GM19328 (cell line): ENCODE measurements at regions not wholly inside any gene's neighbourhood (a gene's known extent, or its start where the extent isn't known, plus 50 kb on each side); places are given as distances from the start of the nearest gene placed in this dataset.
"Not testable (repeated sequence)": the region's sequence is repeated elsewhere in the genome, so short reads cannot be mapped to it uniquely, and the experiment has no call there.

ENCODE experiments used
- ATAC-seq: cut with Tn5 transposase; IDR thresholded peaks from one replicate; pipeline ENCODE4 v1.9.1; 2021; ENCODE audit warnings: mild to moderate bottlenecking, moderate library complexity; ENCODE audit not compliant: unreplicated experiment

DNA sequence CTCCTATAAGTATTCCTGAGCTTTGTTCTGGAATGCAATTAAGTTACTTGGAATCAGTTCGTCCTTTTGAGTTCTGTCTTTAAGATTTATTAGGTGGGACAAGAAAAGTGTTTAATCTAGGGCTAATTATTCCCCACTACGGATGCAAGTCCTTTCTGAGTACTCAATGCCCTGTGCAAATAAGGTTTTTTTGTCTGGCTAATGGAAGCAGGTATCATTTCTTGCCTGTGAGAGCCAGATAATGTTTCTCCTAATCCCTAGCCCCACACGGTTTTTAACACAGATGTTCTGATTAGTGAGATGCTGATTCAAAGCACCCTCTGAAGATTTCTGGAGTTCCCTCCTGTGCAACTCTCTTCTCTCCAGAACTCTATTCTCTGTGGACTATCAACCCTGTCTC, 296.6 kb upstream of the PRICKLE1 start:
- ATAC-seq, result no peak

DNA sequence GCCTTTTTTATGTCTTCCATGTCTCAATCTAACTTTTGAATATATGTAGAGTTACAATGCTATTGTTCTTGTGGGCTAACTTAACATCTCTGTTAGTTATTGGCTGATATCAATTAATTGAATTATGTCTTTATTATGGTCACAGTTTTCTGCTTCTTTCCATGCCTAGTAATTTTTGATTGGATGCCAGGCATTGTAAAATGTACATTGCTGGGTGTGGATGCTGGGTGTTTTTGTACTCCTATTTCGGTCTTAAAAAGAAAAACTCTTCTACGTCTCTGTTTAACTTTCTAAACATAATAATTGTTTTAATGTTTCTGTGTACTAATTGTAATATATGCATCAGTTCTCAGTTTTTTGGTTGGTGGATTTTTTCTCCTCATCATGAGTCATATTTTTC, 296.1 kb upstream of the PRICKLE1 start:
- ATAC-seq, result no peak

- ATAC-seq, result no peak
Observed at GRCh38 chr12:42884116-42884515, 294.6 kb upstream of the PRICKLE1 start.

- no peak for ATAC-seq
Observed at GRCh38 chr12:42873401-42873800, 283.9 kb upstream of the PRICKLE1 start.

DNA sequence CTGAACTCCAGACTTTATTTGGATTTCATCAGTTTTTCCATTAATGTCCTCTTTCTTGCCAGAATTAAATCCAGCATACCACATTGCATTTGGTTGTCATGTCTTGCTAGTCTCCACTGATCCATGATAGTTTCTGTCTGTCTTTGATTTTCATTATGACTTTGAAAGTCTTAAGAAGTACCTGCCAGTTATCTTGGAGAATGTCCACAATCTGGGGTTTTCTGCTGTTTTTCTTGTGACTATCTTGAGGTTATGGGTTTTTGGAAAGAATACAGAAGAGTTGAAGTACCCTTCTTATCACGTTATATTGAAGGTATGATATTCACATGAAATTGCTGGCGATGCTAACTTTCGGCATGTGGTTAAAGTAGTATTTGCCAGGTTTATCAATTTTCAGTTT, 282.3 kb upstream of the PRICKLE1 start:
- no peak for ATAC-seq

- no peak for ATAC-seq
Observed at GRCh38 chr12:42868291-42868690, 278.7 kb upstream of the PRICKLE1 start.

GRCh38 chr12:42865282-42865681, 275.7 kb upstream of the PRICKLE1 start:
- no peak for ATAC-seq

- ATAC-seq, result no peak
Observed at GRCh38 chr12:42862055-42862454, 272.5 kb upstream of the PRICKLE1 start.

GRCh38 chr12:42860331-42860730, 270.8 kb upstream of the PRICKLE1 start:
- ATAC-seq, result not testable (repeated sequence)

DNA sequence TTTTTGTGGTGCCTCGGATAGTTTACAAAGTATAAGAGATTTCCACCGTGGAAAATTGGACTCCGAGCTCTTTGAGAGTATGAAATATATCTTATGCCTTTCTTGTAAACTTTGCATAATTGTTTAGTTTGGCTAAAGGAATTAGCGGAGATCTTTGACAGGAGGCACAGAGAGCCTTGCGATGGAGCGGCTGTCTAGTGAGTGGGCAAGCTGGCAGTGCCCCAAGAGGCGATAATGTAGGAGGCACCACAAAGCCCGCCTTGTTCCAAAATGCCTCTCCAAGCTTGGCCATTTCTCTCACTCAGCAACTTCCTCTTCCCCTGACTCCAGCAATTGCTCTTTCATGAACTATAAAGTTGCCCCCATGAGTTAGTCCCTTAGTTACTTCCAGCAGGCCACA, 270.1 kb upstream of the PRICKLE1 start:
- no peak for ATAC-seq

GRCh38 chr12:42857106-42857505, 267.6 kb upstream of the PRICKLE1 start:
- ATAC-seq, result no peak

DNA sequence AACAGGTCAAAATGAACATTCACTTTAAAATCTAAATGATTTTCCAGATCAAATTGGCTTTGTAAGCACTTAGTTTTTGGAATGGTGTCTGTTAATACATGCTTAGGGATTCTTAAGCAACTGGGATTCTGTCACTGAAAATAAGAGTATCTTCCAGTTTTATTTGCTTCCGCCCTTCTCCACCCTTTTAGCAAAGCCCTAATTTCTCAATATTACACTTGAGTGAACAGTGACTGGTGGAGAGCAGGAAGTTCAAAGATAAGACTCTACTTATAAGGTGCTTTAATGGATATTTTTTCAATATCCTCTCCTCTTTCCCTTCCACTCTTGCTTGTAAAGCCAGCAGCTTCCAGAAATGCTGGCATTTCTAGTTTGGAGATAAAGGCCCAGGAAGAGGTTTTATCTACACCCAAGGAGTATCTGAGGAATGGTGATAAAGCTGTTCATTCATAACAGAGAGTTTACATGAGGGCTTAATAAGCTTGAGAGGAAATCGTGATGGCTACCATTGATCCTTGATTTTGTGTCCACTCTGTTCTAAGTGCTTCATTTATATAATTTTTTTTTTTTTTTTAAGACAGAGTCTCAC, 265.9 kb upstream of the PRICKLE1 start:
- no peak for ATAC-seq

DNA sequence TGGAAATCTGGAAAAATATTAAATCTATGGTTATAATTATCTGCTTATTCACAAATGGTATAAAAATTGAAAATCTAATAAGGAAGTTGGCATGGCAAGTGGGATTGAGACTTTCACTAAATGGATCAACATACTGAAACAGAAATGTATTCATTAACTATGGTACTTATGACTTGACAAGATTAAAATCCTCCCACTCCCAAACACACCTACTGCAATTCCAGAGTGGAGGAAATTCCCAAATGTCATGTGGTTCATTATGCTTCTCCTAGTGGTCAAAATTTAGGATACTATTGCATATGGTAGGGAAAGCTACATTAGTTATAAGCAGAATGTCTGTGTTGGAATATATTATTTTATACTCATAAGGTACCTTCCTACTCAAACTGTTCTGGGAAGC, 265.3 kb upstream of the PRICKLE1 start:
- ATAC-seq, result no peak

- ATAC-seq, result no peak
Observed at GRCh38 chr12:42854208-42854607, 264.7 kb upstream of the PRICKLE1 start.

GRCh38 chr12:42853370-42854140, 264.0 kb upstream of the PRICKLE1 start:
- no peak for ATAC-seq

DNA sequence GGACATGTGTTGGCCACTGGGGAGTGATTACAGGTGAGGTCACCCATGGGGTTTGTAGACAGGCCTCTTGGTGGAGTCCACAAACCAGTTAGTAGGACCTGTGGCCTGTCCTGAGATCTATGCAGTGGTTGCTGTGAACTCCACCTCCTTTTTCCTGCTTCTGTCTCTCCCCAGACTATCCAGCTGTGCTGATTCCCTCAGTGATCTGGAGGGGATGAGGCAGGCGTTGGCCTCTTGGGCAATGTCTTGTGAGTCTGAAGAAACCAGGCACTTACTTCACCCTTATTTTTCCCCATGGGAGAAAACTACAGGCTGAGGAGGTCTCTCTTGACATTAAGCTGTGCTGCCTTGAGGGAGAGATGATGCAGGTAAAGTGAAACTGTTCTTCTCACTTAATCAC, 257.2 kb upstream of the PRICKLE1 start:
- ATAC-seq, result no peak

DNA sequence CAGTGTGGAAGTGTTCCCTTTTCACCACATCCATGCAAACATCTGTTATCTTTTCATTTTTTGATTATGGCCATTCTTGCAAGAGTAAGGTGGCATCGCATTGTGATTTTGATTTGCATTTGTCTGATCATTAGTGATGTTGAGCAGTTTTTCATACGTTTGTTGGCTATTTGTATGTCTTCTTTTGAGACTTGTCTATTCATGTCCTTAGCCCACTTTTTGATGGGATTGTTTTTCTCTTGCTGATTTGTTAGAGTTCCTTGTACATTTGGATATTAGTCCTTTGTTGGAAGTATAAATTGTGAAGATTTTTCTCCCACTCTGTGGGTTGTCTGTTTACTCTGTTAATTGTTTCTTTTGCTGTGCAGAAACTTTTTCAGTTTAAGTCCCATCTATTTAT, 244.5 kb upstream of the PRICKLE1 start:
- no peak for ATAC-seq

- ATAC-seq, result no peak
Observed at GRCh38 chr12:42828836-42829235, 239.3 kb upstream of the PRICKLE1 start.

DNA sequence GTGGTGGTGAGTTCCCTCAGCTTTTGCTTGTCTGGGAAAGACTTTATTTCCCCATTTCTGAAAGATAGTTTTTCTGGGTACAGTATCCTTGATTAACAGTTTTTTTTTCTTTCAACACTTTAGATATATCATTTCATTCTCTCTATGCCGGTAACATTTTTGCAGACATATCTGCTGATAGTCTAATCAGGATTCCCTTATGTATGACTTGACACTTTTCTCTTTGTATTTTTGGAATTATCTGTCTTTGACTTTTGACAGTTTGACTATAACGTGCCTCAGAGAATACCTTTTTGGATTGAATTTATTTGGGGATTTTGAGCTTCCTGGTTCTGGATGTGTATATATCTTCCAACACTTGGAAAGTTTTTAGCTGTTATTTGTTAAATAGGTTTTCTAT, 234.8 kb upstream of the PRICKLE1 start:
- ATAC-seq, result no peak

DNA sequence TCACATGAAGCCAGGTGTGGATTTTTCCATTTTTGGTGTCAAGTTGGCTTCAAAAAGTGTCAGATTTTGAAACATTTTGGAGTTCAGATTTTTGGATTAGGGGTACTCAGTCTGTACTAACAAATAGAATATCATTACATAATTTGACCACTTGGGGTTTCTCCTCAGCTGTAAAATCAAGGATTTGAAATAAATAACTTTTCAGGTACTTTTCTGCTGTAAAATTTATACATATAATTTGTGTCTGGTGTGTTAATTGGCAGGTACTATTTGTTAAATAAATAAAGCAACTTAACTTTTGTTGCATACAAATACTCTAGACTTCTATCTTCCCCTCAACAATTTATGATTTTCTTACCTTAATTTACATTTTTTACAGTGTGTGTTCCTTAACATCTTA, 234.1 kb upstream of the PRICKLE1 start:
- no peak for ATAC-seq

- no peak for ATAC-seq
Observed at GRCh38 chr12:42819846-42820245, 230.3 kb upstream of the PRICKLE1 start.

DNA sequence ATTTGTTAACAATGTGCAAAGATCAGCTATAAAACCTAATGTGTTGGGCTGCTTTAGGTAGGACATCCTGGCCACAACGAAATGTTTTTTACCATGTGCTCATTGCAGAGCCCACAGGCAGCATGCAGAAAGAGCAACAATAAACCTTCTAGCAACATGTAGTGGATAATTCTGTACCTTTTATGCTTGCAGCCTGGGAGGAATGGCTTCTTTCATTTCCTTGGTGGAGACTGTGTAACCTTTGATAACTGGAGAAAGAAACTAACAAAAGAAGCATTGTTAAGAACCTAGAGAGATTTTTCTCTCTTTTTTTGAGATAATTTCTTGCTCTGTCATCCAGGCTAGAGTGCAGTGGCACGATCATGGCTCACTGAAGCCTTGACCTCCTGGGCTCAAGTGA, 225.5 kb upstream of the PRICKLE1 start:
- no peak for ATAC-seq

GRCh38 chr12:42812871-42813270, 223.3 kb upstream of the PRICKLE1 start:
- no peak for ATAC-seq
